Neutrophil (primary cell): ENCODE measurements at regions not wholly inside any gene's neighbourhood (a gene's known extent, or its start where the extent isn't known, plus 50 kb on each side); places are given as distances from the start of the nearest gene placed in this dataset.

Source experiments
- H3K27ac ChIP-seq: fragments of 200-600 bp; sonication (generic); 2 replicates; pipeline ENCODE4 v1.5.1; 2016; ENCODE audit warnings: mild to moderate bottlenecking, moderate library complexity
- H3K27me3 ChIP-seq: fragments of 200-600 bp; sonication (generic); 2 replicates; pipeline ENCODE4 v1.6.0; 2016; ENCODE audit warnings: mild to moderate bottlenecking
- H3K36me3 ChIP-seq: fragments of 200-600 bp; sonication (generic); 2 replicates; pipeline ENCODE4 v1.5.1; 2017
- H3K4me1 ChIP-seq, 2 experiments: fragments of 200-600 bp in 1 of 2; sonication (generic) in 1 of 2; 1 replicate in 1 of 2; 2 replicates in 1 of 2; pipeline versions ENCODE4 v1.5.1 to v1.6.1; 2013 to 2016; ENCODE audit warnings: low read depth in 1 of 2, low read length in 1 of 2, mild to moderate bottlenecking in 1 of 2, moderate library complexity in 1 of 2; ENCODE audit not compliant: control insufficient read depth in 1 of 2, insufficient read depth in 1 of 2
- H3K4me3 ChIP-seq, 2 experiments: fragments of 200-600 bp in 1 of 2; sonication (generic) in 1 of 2; 1 replicate in 1 of 2; 2 replicates in 1 of 2; pipeline ENCODE4 v1.5.1; 2013 to 2016; ENCODE audit warnings: low read depth in 1 of 2, low read length in 1 of 2, mild to moderate bottlenecking in 1 of 2, moderate library complexity in 1 of 2
- H3K9me3 ChIP-seq: fragments of 200-600 bp; sonication (generic); 2 replicates; pipeline ENCODE4 v1.5.1; 2016
- TF ChIP-seq, protein P1 (sequence below): fragments of 200-600 bp; sonication (generic); IDR thresholded peaks from 2 replicates; pipeline ENCODE4 v1.5.1; 2016; ENCODE audit warnings: antibody characterized with exemption

DNA sequence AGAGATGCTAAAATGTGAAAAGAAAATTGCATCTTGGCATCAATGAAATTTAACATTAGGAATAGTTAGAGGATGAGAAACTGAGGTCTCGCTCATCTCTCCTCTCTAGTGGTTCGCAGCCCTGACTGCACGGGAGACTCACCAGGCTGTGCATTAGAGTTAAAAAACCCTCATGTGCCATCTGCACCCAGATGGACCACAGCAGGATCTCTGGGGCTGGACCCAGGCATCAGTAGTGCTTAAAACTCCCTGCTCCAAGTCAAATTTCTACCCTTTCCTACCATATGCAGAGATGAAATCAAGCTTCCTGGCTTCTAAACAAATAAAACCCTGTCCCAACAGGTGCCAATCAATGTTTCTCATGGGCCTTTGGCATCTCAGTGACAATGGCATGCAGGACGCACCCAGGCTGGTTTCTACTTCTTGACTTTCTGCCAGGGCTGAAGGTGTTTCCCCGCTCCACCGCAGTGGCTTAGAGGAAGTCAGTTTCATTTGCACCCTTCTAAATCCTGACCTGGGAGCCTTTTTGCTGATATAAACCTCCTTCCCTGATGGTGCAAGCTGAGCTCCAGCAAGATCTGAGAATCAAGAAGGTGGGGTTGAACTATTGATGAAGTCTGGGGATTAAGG lies 132.6 kb downstream of the NSG2 start:
- TF ChIP-seq, protein P1, sequence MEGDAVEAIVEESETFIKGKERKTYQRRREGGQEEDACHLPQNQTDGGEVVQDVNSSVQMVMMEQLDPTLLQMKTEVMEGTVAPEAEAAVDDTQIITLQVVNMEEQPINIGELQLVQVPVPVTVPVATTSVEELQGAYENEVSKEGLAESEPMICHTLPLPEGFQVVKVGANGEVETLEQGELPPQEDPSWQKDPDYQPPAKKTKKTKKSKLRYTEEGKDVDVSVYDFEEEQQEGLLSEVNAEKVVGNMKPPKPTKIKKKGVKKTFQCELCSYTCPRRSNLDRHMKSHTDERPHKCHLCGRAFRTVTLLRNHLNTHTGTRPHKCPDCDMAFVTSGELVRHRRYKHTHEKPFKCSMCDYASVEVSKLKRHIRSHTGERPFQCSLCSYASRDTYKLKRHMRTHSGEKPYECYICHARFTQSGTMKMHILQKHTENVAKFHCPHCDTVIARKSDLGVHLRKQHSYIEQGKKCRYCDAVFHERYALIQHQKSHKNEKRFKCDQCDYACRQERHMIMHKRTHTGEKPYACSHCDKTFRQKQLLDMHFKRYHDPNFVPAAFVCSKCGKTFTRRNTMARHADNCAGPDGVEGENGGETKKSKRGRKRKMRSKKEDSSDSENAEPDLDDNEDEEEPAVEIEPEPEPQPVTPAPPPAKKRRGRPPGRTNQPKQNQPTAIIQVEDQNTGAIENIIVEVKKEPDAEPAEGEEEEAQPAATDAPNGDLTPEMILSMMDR: no peak
- no peak overlapping the region for H3K4me3 ChIP-seq
- no peak overlapping the region for H3K27ac ChIP-seq
- no peaks in the 10 kb centered on the region for H3K36me3 ChIP-seq
- H3K27me3 ChIP-seq: peaks cover 30% of the 10 kb centered on the region
- H3K9me3 ChIP-seq: no peaks in the 10 kb centered on the region
- H3K4me1 ChIP-seq: no peaks in the 10 kb centered on the region

DNA sequence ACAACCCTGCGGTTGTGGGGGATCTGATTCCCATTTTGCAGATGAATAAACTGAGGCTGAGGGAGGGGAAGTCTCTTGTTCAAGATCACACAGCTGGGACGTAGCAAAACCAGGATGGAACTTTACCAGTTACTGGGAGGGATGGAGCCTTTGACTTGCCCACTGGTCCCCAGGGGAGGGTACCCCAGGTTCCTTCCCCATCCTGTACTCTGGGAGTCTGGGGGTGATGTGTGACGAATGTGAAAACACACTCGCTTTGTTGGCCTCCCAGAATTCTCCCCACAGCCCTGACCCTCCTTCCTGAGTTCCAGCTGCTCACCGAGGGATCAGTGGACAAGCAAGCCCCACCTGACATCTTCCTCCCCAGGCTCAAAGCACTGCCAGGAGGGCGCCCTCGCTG lies 135.1 kb downstream of the NSG2 start:
- H3K27me3 ChIP-seq: peaks cover 26% of the 10 kb centered on the region
- H3K4me3 ChIP-seq: no peak overlapping the region
- no peaks in the 10 kb centered on the region for H3K36me3 ChIP-seq
- H3K9me3 ChIP-seq: no peaks in the 10 kb centered on the region
- TF ChIP-seq, protein P1: no peak
- no peak overlapping the region for H3K27ac ChIP-seq
- no peaks in the 10 kb centered on the region for H3K4me1 ChIP-seq

DNA sequence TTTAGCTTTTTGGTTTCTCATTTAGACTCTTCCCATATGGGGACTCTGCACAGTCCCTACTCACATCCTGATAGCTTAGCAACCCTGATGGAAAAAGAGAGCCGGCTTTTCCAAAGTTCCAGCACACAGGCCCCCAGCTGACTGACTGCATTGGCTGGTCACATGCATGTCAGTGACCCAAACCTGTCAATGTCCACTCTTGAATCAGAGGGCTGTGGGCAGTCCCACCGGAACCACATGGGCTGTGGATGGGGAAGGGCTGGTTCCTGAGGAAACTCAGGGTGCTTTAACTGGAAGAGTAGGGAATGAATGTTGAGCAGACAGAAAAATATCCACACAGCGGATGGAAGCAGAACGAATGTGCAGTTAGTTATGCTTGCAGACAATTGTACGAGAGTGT lies 136.6 kb downstream of the NSG2 start:
- Histone ChIP-seq H3K9me3 (no peaks in the 10 kb centered on the region), H3K4me3 (no peak overlapping the region), H3K36me3 (no peaks in the 10 kb centered on the region), H3K4me1 (no peaks in the 10 kb centered on the region), H3K27me3 (peaks cover 16% of the 10 kb centered on the region), H3K27ac (no peak overlapping the region)
- TF ChIP-seq, protein P1: no peak

DNA sequence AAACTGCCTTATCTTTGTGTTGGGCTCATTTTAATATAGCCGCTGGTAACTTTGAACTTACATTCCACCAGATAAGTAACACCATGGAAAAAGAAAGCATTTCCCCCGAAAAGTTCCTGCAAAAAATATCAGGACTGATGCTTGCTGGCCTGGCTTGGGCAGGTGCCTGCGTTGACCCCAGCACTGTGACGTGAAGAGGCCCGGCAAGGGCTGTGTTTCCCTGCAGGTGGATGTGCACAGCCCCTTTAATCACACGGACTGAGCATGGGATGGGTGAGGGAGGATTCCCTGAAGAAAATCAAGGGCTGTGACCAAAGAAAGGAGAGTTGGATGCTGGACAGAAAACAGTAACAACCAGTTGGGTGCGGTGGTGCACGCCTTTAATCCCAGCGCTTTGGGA lies 138.2 kb downstream of the NSG2 start:
- TF ChIP-seq, protein P1: no peak
- no peaks in the 10 kb centered on the region for H3K4me1 ChIP-seq
- H3K4me3 ChIP-seq: no peak overlapping the region
- no peak overlapping the region for H3K27ac ChIP-seq
- peaks cover 2% of the 10 kb centered on the region for H3K27me3 ChIP-seq
- no peaks in the 10 kb centered on the region for H3K36me3 ChIP-seq
- H3K9me3 ChIP-seq: no peaks in the 10 kb centered on the region

DNA sequence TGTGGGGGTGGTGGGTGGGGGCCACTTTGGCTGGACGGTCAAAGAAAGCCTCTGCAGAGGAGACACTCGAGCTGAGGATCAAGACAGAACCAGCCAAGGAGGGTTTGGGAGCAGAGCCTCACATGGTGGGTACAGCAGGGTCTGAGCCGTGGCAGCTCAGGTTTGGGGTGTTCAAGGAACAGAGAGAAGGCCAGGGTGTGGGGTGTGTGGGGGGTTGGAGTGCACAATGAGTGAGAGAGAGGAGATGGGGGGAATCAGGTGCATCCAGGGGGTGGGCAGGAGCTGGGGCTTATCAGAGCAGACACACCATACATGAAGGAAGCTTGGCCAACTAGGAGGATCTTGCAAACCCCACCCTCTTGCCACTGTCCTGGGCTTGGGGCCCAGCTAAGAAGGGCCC lies 140.0 kb downstream of the NSG2 start:
- no peak overlapping the region for H3K4me3 ChIP-seq
- H3K27ac ChIP-seq: no peak overlapping the region
- H3K9me3 ChIP-seq: no peaks in the 10 kb centered on the region
- H3K4me1 ChIP-seq: no peaks in the 10 kb centered on the region
- TF ChIP-seq, protein P1: no peak
- H3K36me3 ChIP-seq: no peaks in the 10 kb centered on the region
- H3K27me3 ChIP-seq: no peaks in the 10 kb centered on the region
